GM06990 (cell line): ENCODE measurements at regions not wholly inside any gene's neighbourhood (a gene's known extent, or its start where the extent isn't known, plus 50 kb on each side); places are given as distances from the start of the nearest gene placed in this dataset.

Experiments
- DNase-seq: peaks from one replicate; pipeline ENCODE4 v3.0.0-alpha.2; 2011; ENCODE audit not compliant: insufficient read length; ENCODE audit errors: extremely low read depth
- H3K27me3 ChIP-seq: replicated peaks from 2 replicates; pipeline ENCODE4 v1.6.0; 2011; ENCODE audit warnings: low read length; ENCODE audit not compliant: control insufficient read depth, insufficient read depth
- H3K36me3 ChIP-seq: 2 replicates; pipeline ENCODE4 v1.5.1; 2011; ENCODE audit warnings: low read length; ENCODE audit not compliant: control insufficient read depth, insufficient read depth
- H3K4me3 ChIP-seq: replicated peaks from 2 replicates; pipeline ENCODE4 v1.5.1; 2011; ENCODE audit warnings: low read depth, mild to moderate bottlenecking, control low read depth, low read length
- CTCF ChIP-seq: IDR thresholded peaks from 2 replicates; pipeline ENCODE4 v1.5.1; 2011; ENCODE audit warnings: low read length, control low read depth, mild to moderate bottlenecking, inconsistent platforms; ENCODE audit not compliant: insufficient read depth, poor library complexity, severe bottlenecking

DNA sequence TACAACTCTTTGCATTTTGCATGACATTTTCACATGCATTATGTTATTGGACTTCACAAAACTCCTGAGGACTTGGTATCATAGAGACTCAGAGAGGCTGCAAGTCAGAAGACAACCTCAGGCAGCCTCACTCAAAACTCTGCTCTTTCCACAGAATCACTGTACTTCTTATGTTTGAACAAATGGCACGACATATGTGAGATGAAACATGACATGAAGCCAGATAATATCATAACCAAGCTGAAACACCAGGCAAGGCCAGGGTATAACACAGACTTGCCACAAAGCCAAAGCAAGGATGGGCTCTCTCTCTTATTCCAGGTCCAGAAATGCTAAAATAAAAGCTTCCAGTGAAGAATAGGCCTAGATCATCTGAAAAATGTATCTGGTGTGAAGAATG is 425.8 kb upstream of the CDH5 start:
- H3K27me3 ChIP-seq: no peaks in the 10 kb centered on the region; the same call in 1 of the 2 replicates
- no peak for TF ChIP-seq CTCF
- H3K36me3 ChIP-seq: no peaks in the 10 kb centered on the region
- no peak overlapping the region for H3K4me3 ChIP-seq
- no peak for DNase-seq

DNA sequence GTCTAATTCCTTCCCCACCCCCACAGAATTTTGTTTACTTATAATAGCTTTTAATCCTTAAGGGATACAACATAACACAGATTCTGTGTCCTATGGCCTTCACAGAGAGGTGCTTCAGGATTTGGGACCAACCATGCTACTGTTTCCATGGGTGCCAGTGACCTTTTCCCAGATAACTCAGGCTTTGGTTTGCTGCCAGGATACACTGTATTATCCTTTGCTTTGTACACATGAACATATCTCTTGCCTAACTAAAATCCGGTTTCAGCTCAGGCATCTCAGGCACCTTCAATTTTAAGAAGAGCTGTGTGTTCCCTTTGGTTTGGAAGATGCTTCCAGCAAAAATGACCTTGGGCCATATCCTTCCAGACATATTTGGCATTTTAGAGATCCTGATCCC is 428.4 kb upstream of the CDH5 start:
- Histone ChIP-seq H3K4me3 (no peak overlapping the region), H3K36me3 (no peaks in the 10 kb centered on the region), H3K27me3 (no peaks in the 10 kb centered on the region; the same call in 1 of the 2 replicates)
- TF ChIP-seq CTCF: no peak
- no peak for DNase-seq

DNA sequence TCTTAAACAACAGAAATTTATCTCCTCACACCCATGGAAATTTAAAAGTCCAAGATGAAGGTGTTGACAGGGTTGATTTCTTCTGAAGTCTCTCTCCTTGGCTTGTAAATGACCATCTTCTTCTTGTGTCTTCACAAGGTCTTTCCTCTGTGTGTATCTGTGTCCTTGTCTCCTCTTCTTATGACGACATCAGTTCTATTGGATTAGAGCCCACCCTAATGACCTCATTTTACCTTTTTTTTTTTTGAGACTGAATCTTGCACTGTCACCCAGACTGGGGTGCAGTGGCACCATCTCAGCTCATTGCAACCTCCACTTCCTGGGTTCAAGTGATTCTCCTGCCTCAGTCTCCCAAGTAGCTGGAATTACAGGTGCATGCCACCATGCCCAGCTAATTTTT is 429.0 kb upstream of the CDH5 start:
- Histone ChIP-seq H3K36me3 (no peaks in the 10 kb centered on the region), H3K27me3 (no peaks in the 10 kb centered on the region; the same call in 1 of the 2 replicates), H3K4me3 (no peak overlapping the region)
- DNase-seq: no peak
- TF ChIP-seq CTCF: no peak

DNA sequence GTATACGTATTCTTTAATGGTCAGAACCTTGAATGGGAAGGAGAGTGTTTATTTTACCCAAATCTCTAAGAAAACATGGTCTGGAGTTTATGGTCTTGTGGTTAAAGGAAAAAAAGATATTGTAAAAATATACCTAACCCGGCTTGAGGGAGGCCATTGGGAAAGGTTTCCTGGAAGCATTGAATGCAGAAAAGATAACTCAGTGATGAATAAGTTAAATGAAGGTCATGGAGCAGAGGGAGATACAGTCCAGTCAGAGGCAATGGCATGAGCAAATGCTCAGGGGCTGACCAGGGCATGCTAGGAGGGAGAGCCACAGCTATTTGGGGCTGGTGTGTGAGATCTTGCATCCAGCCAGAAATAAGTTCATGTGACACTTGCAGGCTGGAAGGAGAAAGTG is 430.4 kb upstream of the CDH5 start:
- H3K36me3 ChIP-seq: no peaks in the 10 kb centered on the region
- no peaks in the 10 kb centered on the region; the same call in 1 of the 2 replicates for H3K27me3 ChIP-seq
- TF ChIP-seq CTCF: no peak
- DNase-seq: no peak
- H3K4me3 ChIP-seq: no peak overlapping the region

- no peak overlapping the region for H3K4me3 ChIP-seq
- H3K36me3 ChIP-seq: no peaks in the 10 kb centered on the region
- no peak for DNase-seq
- H3K27me3 ChIP-seq: no peaks in the 10 kb centered on the region; the same call in 1 of the 2 replicates
- TF ChIP-seq CTCF: no peak
Observed at GRCh38 chr16:65934443-65934842, 432.0 kb upstream of the CDH5 start.

DNA sequence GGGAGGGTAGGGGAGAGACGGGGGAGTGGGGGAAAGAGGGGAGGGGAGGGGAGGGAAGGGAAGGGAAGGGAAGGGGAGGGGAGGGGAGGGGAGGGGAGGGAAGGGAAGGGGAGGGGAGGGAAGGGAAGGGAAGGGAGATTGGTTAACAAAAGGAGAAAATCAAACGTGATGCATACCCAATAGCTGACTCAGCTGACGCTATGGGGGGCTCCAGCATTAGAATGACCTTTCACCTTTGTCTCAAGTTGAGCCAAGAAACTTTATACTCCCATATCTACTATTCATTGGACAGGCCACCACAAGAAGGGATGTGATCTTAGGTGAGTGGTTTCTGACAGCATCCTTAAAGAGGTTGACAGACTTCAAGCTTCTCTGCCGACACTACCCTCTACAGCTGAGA is 432.8 kb upstream of the CDH5 start:
- H3K4me3 ChIP-seq: no peak overlapping the region
- no peak for DNase-seq
- H3K27me3 ChIP-seq: no peaks in the 10 kb centered on the region; the same call in 1 of the 2 replicates
- H3K36me3 ChIP-seq: no peaks in the 10 kb centered on the region
- no peak for TF ChIP-seq CTCF
